ENCODE measurements at regions not wholly inside any gene's neighbourhood (a gene's known extent, or its start where the extent isn't known, plus 50 kb on each side); places are given as distances from the start of the nearest gene placed in this dataset.

DNA sequence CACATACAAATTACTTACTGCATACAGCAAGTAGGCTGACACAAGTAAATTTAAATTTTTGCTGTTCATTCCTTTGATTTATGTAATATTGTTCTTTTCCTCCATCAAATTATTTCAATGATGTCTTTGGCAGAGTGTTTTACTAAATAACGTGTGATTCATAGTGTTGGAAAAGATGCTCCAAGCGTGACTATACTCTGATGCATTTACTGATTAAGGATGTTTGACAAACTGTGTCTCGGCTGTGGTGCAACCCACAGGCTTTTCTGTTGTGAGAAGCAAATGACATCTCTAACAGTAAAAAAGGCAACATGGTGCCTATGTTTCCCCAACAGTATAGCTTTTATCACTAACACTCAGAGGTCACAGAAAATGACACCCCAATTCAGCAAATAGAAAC lies 540.9 kb downstream of the PPP4R3C start:
- no peaks in the 10 kb centered on the region for H4K20me1 ChIP-seq (ENCODE audit: control insufficient read depth, insufficient read depth)
- TF ChIP-seq, protein P1, sequence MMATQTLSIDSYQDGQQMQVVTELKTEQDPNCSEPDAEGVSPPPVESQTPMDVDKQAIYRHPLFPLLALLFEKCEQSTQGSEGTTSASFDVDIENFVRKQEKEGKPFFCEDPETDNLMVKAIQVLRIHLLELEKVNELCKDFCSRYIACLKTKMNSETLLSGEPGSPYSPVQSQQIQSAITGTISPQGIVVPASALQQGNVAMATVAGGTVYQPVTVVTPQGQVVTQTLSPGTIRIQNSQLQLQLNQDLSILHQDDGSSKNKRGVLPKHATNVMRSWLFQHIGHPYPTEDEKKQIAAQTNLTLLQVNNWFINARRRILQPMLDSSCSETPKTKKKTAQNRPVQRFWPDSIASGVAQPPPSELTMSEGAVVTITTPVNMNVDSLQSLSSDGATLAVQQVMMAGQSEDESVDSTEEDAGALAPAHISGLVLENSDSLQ (IDR thresholded peaks at IDR 0.05): no peak
- TF ChIP-seq NR2F1 (conservative IDR thresholded peaks at IDR 0.05): no peak
- TF ChIP-seq, protein P2, sequence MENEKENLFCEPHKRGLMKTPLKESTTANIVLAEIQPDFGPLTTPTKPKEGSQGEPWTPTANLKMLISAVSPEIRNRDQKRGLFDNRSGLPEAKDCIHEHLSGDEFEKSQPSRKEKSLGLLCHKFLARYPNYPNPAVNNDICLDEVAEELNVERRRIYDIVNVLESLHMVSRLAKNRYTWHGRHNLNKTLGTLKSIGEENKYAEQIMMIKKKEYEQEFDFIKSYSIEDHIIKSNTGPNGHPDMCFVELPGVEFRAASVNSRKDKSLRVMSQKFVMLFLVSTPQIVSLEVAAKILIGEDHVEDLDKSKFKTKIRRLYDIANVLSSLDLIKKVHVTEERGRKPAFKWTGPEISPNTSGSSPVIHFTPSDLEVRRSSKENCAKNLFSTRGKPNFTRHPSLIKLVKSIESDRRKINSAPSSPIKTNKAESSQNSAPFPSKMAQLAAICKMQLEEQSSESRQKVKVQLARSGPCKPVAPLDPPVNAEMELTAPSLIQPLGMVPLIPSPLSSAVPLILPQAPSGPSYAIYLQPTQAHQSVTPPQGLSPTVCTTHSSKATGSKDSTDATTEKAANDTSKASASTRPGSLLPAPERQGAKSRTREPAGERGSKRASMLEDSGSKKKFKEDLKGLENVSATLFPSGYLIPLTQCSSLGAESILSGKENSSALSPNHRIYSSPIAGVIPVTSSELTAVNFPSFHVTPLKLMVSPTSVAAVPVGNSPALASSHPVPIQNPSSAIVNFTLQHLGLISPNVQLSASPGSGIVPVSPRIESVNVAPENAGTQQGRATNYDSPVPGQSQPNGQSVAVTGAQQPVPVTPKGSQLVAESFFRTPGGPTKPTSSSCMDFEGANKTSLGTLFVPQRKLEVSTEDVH (IDR thresholded peaks at IDR 0.05; ENCODE audit: low read depth, partially characterized antibody): no peak
- TF ChIP-seq CHD2 (IDR thresholded peaks at IDR 0.05; ENCODE audit: borderline replicate concordance, low read depth, low read length): no peak
- no peak for TF ChIP-seq STAT3 (IDR thresholded peaks at IDR 0.05; ENCODE audit: low read depth, low read length)
- TF ChIP-seq, protein P3, sequence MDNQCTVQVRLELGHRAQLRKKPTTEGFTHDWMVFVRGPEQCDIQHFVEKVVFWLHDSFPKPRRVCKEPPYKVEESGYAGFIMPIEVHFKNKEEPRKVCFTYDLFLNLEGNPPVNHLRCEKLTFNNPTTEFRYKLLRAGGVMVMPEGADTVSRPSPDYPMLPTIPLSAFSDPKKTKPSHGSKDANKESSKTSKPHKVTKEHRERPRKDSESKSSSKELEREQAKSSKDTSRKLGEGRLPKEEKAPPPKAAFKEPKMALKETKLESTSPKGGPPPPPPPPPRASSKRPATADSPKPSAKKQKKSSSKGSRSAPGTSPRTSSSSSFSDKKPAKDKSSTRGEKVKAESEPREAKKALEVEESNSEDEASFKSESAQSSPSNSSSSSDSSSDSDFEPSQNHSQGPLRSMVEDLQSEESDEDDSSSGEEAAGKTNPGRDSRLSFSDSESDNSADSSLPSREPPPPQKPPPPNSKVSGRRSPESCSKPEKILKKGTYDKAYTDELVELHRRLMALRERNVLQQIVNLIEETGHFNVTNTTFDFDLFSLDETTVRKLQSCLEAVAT (IDR thresholded peaks at IDR 0.05): no peak
- TF ChIP-seq RAD21 (IDR thresholded peaks at IDR 0.05; ENCODE audit: insufficient read depth, low read depth, low read length): no peak
- TF ChIP-seq, protein P4, sequence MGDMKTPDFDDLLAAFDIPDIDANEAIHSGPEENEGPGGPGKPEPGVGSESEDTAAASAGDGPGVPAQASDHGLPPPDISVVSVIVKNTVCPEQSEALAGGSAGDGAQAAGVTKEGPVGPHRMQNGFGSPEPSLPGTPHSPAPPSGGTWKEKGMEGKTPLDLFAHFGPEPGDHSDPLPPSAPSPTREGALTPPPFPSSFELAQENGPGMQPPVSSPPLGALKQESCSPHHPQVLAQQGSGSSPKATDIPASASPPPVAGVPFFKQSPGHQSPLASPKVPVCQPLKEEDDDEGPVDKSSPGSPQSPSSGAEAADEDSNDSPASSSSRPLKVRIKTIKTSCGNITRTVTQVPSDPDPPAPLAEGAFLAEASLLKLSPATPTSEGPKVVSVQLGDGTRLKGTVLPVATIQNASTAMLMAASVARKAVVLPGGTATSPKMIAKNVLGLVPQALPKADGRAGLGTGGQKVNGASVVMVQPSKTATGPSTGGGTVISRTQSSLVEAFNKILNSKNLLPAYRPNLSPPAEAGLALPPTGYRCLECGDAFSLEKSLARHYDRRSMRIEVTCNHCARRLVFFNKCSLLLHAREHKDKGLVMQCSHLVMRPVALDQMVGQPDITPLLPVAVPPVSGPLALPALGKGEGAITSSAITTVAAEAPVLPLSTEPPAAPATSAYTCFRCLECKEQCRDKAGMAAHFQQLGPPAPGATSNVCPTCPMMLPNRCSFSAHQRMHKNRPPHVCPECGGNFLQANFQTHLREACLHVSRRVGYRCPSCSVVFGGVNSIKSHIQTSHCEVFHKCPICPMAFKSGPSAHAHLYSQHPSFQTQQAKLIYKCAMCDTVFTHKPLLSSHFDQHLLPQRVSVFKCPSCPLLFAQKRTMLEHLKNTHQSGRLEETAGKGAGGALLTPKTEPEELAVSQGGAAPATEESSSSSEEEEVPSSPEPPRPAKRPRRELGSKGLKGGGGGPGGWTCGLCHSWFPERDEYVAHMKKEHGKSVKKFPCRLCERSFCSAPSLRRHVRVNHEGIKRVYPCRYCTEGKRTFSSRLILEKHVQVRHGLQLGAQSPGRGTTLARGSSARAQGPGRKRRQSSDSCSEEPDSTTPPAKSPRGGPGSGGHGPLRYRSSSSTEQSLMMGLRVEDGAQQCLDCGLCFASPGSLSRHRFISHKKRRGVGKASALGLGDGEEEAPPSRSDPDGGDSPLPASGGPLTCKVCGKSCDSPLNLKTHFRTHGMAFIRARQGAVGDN (IDR thresholded peaks at IDR 0.05): no peak
- no peak for TF ChIP-seq SIX5 (IDR thresholded peaks at IDR 0.05; ENCODE audit: low read depth, low read length, severe bottlenecking)
- TF ChIP-seq ZNF384 (IDR thresholded peaks at IDR 0.05; ENCODE audit: borderline replicate concordance, low read depth, low read length): no peak
- TF ChIP-seq HCFC1 (IDR thresholded peaks at IDR 0.05; ENCODE audit: low read length): no peak
- TF ChIP-seq CREB1 (IDR thresholded peaks at IDR 0.05; ENCODE audit: low read depth): no peak
- TF ChIP-seq, protein P5, sequence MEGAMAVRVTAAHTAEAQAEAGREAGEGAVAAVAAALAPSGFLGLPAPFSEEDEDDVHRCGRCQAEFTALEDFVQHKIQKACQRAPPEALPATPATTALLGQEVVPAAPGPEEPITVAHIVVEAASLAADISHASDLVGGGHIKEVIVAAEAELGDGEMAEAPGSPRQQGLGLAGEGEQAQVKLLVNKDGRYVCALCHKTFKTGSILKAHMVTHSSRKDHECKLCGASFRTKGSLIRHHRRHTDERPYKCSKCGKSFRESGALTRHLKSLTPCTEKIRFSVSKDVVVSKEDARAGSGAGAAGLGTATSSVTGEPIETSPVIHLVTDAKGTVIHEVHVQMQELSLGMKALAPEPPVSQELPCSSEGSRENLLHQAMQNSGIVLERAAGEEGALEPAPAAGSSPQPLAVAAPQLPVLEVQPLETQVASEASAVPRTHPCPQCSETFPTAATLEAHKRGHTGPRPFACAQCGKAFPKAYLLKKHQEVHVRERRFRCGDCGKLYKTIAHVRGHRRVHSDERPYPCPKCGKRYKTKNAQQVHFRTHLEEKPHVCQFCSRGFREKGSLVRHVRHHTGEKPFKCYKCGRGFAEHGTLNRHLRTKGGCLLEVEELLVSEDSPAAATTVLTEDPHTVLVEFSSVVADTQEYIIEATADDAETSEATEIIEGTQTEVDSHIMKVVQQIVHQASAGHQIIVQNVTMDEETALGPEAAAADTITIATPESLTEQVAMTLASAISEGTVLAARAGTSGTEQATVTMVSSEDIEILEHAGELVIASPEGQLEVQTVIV (IDR thresholded peaks at IDR 0.05; ENCODE audit: borderline replicate concordance, partially characterized antibody): no peak
- DNase-seq (ENCODE audit: low read depth, low spot score): no peak
- no peak overlapping the region for H3K4me2 ChIP-seq (ENCODE audit: control insufficient read depth, insufficient read depth)
- FAIRE-seq: no peak
- RAD21 ChIA-PET (ENCODE audit: unreplicated experiment): interaction anchor here (1.6 kb wide), 1 partner anchor 70 kb away, joined by 3 read pairs; no protein-coding TSS in a partner anchor
- 42% methylated on average over 3 of the region's 3 CpGs for WGBS (ENCODE audit: insufficient coverage, insufficient replicate concordance, low lambda C conversion rate, missing lambda C conversion rate)
- in situ Hi-C loops (cut with MboI): no loop called here
- H3K27me3 ChIP-seq (replicated peaks in 1 of 2; ENCODE audit: control insufficient read depth in 2 of 2, insufficient read depth in 2 of 2, low read length in 1 of 2): no peaks in the 10 kb centered on the region
- no TSS peak for BruUV-seq (replicated peaks)
- no peak overlapping the region for H3K27ac ChIP-seq (ENCODE audit: control insufficient read depth, insufficient read depth)
- SMC1A ChIA-PET (ENCODE audit: uncharacterized antibody, unreplicated experiment): interaction anchor here (1.4 to 2.6 kb wide), 2 partner anchors 69 to 139 kb away, joined by 3 to 11 read pairs; no protein-coding TSS in a partner anchor
- H2AFZ ChIP-seq (ENCODE audit: control insufficient read depth, low read depth, low read length): no peak overlapping the region
- H3K36me3 ChIP-seq (ENCODE audit: control insufficient read depth in 2 of 2, insufficient read depth in 2 of 2, low read length in 1 of 2): no peaks in the 10 kb centered on the region
- no peaks in the 10 kb centered on the region for H3K4me1 ChIP-seq (ENCODE audit: control insufficient read depth, insufficient read depth, low read length)
- CTCF ChIA-PET: interaction anchor here (1.6 kb wide), 1 partner anchor 70 kb away, joined by 3 read pairs; no protein-coding TSS in a partner anchor
- intact Hi-C loops (cut with micrococcal nuclease; ENCODE audit: unreplicated experiment): no loop called here
- no peak for ATAC-seq
- H3K9me3 ChIP-seq (replicated peaks; ENCODE audit: control insufficient read depth, insufficient read depth, low read length): no peaks in the 10 kb centered on the region
- no peak overlapping the region for H3K9ac ChIP-seq (ENCODE audit: control insufficient read depth, insufficient read depth, low read length)
- no peak overlapping the region for H3K4me3 ChIP-seq
- H3K79me2 ChIP-seq (ENCODE audit: control insufficient read depth, insufficient read depth, low read length): no peaks in the 10 kb centered on the region
- POLR2A ChIA-PET: no interaction called here

Measured in GM12878 (cell line).